Activated T-helper 1 cell treated with anti-CD3 and anti-CD28 coated beads, Interleukin-12 subunit alpha, Interleukin-12 subunit beta, Interleukin-2, Interleukin-4 antibody, amounts not matched to agents 30 ng/mL and 10 ng/mL and 1 ng/mL, durations not matched to agents 14 hours and 24 hours and 36 hours (primary cell): ENCODE measurements at regions not wholly inside any gene's neighbourhood (a gene's known extent, or its start where the extent isn't known, plus 50 kb on each side); places are given as distances from the start of the nearest gene placed in this dataset.

Experiments used
- DNase-seq: peaks from one replicate; pipeline ENCODE4 v3.0.0; 2021; ENCODE audit warnings: low spot score
- H3K27ac Mint-ChIP-seq: one replicate; pipeline ENCODE4 v1.8.0; 2021; ENCODE audit warnings: mild to moderate bottlenecking, mixed read lengths
- H3K27me3 Mint-ChIP-seq: one replicate; pipeline ENCODE4 v1.8.0; 2022; ENCODE audit warnings: mild to moderate bottlenecking, moderate library complexity, mixed read lengths; ENCODE audit not compliant: insufficient read depth
- H3K36me3 Mint-ChIP-seq: one replicate; pipeline ENCODE4 v1.8.0; 2021; ENCODE audit warnings: low read depth, mixed read lengths
- H3K4me1 Mint-ChIP-seq: one replicate; pipeline ENCODE4 v1.8.0; 2021; ENCODE audit warnings: low read depth, mixed read lengths
- H3K4me3 Mint-ChIP-seq: one replicate; pipeline ENCODE4 v1.8.0; 2021; ENCODE audit warnings: mild to moderate bottlenecking, moderate library complexity, mixed read lengths
- H3K9me3 Mint-ChIP-seq: one replicate; pipeline ENCODE4 v1.8.0; 2021; ENCODE audit warnings: mixed read lengths
- intact Hi-C: fragments of 100-400 bp; cut with micrococcal nuclease; formaldehyde crosslinking; loops from one replicate; pipeline ENCODE4 v1.15.1; 2024

GRCh38 chr5:9789777-9790176, 159.6 kb upstream of the TAS2R1 start:
- no peaks in the 10 kb centered on the region for H3K4me1 Mint-ChIP-seq
- no peaks in the 10 kb centered on the region for H3K27me3 Mint-ChIP-seq
- H3K36me3 Mint-ChIP-seq, result no peaks in the 10 kb centered on the region
- intact Hi-C loops, result no loop called here
- no peak overlapping the region for H3K27ac Mint-ChIP-seq
- H3K9me3 Mint-ChIP-seq, result no peaks in the 10 kb centered on the region
- H3K4me3 Mint-ChIP-seq, result no peak overlapping the region
- no peak for DNase-seq

GRCh38 chr5:9787861-9788600, 157.9 kb upstream of the TAS2R1 start:
- Mint-ChIP-seq H3K4me3 (no peak overlapping the region), H3K4me1 (no peaks in the 10 kb centered on the region), H3K27ac (no peak overlapping the region), H3K36me3 (no peaks in the 10 kb centered on the region), H3K27me3 (no peaks in the 10 kb centered on the region), H3K9me3 (peaks cover 2% of the 10 kb centered on the region)
- DNase-seq, result no peak
- intact Hi-C loops, result no loop called here

DNA sequence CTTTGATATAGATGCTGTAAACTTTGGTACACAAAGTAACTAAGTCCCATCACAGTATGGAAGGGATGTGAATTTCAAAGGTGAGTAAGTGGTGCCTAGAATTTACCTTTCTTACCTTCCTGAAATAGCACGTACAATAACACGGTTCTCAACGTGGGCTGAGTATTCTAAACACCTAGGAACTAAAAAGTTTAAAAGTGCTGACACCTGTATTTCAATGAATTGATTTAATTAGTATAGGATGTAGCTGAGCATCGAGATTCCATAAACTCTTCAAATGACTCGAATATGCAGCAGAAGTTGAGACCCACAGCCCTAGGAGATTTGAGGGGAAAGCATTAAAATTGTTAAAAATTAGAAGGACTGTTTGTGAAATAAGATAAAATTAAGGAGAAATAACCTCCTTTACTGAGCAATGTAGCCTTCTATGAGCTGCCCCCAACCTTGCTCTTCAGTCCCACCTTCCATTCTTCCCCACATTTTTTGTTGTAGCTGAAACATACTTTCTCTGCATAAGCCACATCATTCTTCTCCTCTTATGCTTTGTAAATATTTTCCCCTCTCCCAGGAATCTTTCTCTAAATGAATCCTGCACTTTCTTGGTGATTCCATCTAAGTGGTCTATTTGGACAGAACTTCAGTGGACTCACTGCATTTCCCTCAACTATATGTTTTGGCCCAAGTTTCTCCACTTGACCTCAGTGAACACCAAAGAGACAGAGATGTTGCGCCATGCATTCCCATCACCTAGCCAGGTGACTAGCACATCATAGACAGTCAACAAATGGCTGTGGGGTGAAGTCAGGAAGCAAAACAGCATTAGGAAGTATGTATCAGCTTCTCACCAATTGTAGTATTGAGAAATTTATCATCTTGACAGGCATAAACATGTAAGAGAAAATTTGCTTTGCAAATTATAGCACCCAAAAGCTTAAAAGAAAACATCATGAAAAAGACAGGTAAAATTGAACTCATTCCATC, 156.5 kb upstream of the TAS2R1 start:
- Mint-ChIP-seq H3K27me3 (no peaks in the 10 kb centered on the region), H3K9me3 (peaks cover 6% of the 10 kb centered on the region), H3K4me1 (no peaks in the 10 kb centered on the region), H3K27ac (no peak overlapping the region), H3K4me3 (no peak overlapping the region), H3K36me3 (no peaks in the 10 kb centered on the region)
- intact Hi-C loops, result no loop called here
- DNase-seq, result no peak

GRCh38 chr5:9785751-9786150, 155.6 kb upstream of the TAS2R1 start:
- H3K27me3 Mint-ChIP-seq, result no peaks in the 10 kb centered on the region
- no peak overlapping the region for H3K4me3 Mint-ChIP-seq
- no peak overlapping the region for H3K27ac Mint-ChIP-seq
- peaks cover 8% of the 10 kb centered on the region for H3K9me3 Mint-ChIP-seq
- H3K4me1 Mint-ChIP-seq, result no peaks in the 10 kb centered on the region
- H3K36me3 Mint-ChIP-seq, result no peaks in the 10 kb centered on the region
- no peak for DNase-seq
- intact Hi-C loops, result no loop called here

DNA sequence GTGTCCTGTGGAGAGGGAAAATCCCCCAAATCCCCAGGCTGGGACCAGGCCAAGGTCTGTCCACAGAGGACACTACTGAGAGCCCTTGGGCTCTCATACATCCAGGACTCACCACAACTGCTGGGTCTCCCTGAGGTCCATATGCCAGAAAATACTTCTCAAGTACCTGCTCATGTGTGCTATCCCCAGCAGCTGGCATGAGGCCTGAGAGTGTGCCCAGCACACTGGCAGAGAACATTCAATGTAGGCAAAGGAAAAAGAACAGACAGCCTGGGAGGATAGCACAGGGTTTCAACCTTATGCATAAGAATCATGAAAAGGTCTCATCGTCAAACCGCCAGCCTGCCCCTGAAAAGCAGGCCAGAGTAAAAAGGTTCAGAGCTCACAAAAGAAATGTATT, 154.1 kb upstream of the TAS2R1 start:
- no peak for DNase-seq
- Mint-ChIP-seq H3K4me3 (no peak overlapping the region), H3K27me3 (no peaks in the 10 kb centered on the region), H3K9me3 (peaks cover 11% of the 10 kb centered on the region), H3K4me1 (no peaks in the 10 kb centered on the region), H3K36me3 (no peaks in the 10 kb centered on the region), H3K27ac (no peak overlapping the region)
- intact Hi-C loops, result no loop called here

DNA sequence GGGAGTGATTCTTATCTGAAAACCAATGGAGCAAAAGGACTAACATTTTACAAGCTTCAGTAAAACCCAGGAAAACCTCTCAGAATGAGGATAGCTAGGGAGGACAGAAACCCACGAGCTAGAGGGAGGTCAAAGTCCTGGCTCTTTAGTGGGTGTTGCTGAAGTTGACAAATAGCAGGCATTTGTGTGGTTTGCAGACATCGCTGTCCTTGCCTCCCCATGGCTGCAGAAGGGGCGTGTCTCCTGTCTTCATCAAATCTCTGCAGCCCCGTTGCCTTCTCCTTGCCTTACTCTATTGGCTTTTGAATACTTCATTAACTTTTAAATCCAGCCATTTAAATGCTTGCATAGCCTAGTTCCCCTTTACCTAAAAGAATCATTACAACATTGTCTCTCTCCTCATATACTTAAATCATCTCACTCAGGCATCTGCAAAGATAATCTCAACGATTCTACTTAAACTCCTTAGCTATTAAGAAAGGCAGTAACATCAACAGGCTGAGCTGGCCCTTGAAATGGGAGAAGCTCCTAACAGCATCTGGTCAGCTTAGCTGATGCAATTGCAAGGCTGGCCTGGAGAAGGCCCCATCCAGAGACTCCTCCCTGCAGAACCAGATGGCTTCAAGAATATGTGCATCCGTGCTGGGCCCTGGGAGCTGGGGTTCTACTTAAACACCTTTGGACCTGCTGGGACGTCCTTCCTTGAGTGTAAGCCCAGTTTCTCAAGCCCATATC, 152.8 kb upstream of the TAS2R1 start:
- no peak overlapping the region for H3K27ac Mint-ChIP-seq
- H3K36me3 Mint-ChIP-seq, result no peaks in the 10 kb centered on the region
- no peaks in the 10 kb centered on the region for H3K27me3 Mint-ChIP-seq
- intact Hi-C loops, result no loop called here
- no peak overlapping the region for H3K4me3 Mint-ChIP-seq
- peaks cover 11% of the 10 kb centered on the region for H3K9me3 Mint-ChIP-seq
- DNase-seq, result no peak
- no peaks in the 10 kb centered on the region for H3K4me1 Mint-ChIP-seq

- no peaks in the 10 kb centered on the region for H3K36me3 Mint-ChIP-seq
- intact Hi-C loops, result no loop called here
- no peak overlapping the region for H3K27ac Mint-ChIP-seq
- no peaks in the 10 kb centered on the region for H3K27me3 Mint-ChIP-seq
- peaks cover 11% of the 10 kb centered on the region for H3K9me3 Mint-ChIP-seq
- no peaks in the 10 kb centered on the region for H3K4me1 Mint-ChIP-seq
- DNase-seq, result no peak
- H3K4me3 Mint-ChIP-seq, result no peak overlapping the region
Observed at GRCh38 chr5:9781890-9782289, 151.7 kb upstream of the TAS2R1 start.

DNA sequence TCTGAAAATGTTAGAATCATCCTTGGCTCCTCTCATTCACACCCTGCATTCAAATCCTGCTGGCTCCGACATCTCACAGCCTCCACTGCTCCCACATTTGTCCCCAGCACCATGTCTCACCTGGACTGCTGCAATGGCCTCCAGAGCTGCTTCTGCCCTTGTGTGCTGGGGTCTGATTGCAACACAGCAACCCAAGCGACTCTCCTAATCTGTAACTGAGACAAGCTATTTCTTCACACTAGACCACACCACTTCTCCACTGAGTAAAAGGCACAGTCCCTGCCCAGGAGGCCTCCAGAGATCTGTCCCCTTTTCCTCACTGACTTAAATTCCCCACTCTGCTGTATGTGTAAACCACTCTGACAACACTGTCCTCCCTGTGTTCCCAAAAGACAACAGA, 151.1 kb upstream of the TAS2R1 start:
- no peaks in the 10 kb centered on the region for H3K36me3 Mint-ChIP-seq
- H3K4me3 Mint-ChIP-seq, result no peak overlapping the region
- peaks cover 11% of the 10 kb centered on the region for H3K9me3 Mint-ChIP-seq
- intact Hi-C loops, result no loop called here
- no peaks in the 10 kb centered on the region for H3K4me1 Mint-ChIP-seq
- no peaks in the 10 kb centered on the region for H3K27me3 Mint-ChIP-seq
- DNase-seq, result no peak
- H3K27ac Mint-ChIP-seq, result no peak overlapping the region

- Mint-ChIP-seq H3K4me1 (no peaks in the 10 kb centered on the region), H3K27me3 (no peaks in the 10 kb centered on the region), H3K27ac (no peak overlapping the region), H3K36me3 (no peaks in the 10 kb centered on the region), H3K9me3 (peaks cover 11% of the 10 kb centered on the region), H3K4me3 (no peak overlapping the region)
- intact Hi-C loops, result no loop called here
- DNase-seq, result no peak
Observed at GRCh38 chr5:9780501-9780900, 150.3 kb upstream of the TAS2R1 start.

DNA sequence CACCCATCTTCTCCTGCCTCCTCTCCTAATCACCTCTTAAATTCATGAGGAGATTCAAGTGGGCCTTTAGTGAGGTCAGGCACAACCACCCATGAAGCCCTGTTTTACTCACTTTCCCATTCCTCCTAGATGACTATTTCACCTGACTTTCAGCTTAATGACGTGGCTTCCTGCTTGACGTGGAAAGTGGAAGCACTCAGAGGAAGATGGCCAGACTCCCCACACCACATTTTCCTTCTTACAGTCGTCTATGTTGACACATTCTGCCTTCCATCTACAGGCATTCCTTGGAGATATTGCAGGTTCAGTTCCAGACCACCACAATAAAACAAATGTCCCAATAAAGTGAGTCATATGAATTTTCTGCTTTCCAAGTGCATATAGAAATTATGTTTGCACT, 146.4 kb upstream of the TAS2R1 start:
- Mint-ChIP-seq H3K27me3 (no peaks in the 10 kb centered on the region), H3K4me3 (no peak overlapping the region), H3K9me3 (peaks cover 4% of the 10 kb centered on the region), H3K4me1 (no peaks in the 10 kb centered on the region), H3K36me3 (no peaks in the 10 kb centered on the region), H3K27ac (no peak overlapping the region)
- intact Hi-C loops, result no loop called here
- DNase-seq, result no peak

DNA sequence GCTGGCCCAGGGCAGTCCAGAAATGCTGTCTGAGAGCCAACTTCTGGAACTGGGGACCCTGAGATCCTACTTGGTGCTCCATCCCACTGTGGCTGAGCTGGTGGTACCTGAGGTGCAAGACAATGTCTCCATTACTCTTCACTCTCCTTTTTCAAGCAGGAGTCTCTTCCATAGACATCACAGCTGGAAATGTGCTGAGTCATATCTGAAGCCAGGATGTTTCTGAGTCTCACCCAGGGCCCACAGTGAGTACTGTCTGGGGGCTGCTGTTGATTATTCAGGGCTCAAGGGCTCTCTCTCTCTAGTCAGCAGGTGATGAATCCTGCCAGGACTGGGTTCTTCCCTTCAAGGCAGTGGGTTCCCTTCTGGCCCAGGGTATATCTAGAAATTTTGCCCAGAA, 145.2 kb upstream of the TAS2R1 start:
- Mint-ChIP-seq H3K4me3 (no peak overlapping the region), H3K27ac (no peak overlapping the region), H3K9me3 (peaks cover under 1% of the 10 kb centered on the region), H3K4me1 (no peaks in the 10 kb centered on the region), H3K36me3 (no peaks in the 10 kb centered on the region), H3K27me3 (no peaks in the 10 kb centered on the region)
- no peak for DNase-seq
- intact Hi-C loops, result no loop called here

GRCh38 chr5:9774472-9775079, 144.4 kb upstream of the TAS2R1 start:
- H3K4me1 Mint-ChIP-seq, result no peaks in the 10 kb centered on the region
- H3K36me3 Mint-ChIP-seq, result no peaks in the 10 kb centered on the region
- intact Hi-C loops, result no loop called here
- DNase-seq, result no peak
- no peaks in the 10 kb centered on the region for H3K27me3 Mint-ChIP-seq
- H3K27ac Mint-ChIP-seq, result no peak overlapping the region
- no peaks in the 10 kb centered on the region for H3K9me3 Mint-ChIP-seq
- H3K4me3 Mint-ChIP-seq, result no peak overlapping the region
